DND-41 (cell line): ENCODE measurements at regions not wholly inside any gene's neighbourhood (a gene's known extent, or its start where the extent isn't known, plus 50 kb on each side); places are given as distances from the start of the nearest gene placed in this dataset.

Experiments
- CTCF ChIP-seq: IDR thresholded peaks from 2 replicates; pipeline ENCODE4 v1.5.1; 2012; ENCODE audit warnings: borderline replicate concordance, low read length, moderate library complexity, mild to moderate bottlenecking; ENCODE audit not compliant: poor library complexity, severe bottlenecking; ENCODE audit errors: extremely low read depth
- EZH2 ChIP-seq: IDR thresholded peaks from 3 replicates; pipeline ENCODE4 v1.6.1; 2012; ENCODE audit warnings: borderline replicate concordance, low read depth, mild to moderate bottlenecking, moderate library complexity, low read length, inconsistent platforms; ENCODE audit not compliant: severe bottlenecking

- no peak for TF ChIP-seq EZH2
- TF ChIP-seq CTCF, result no peak
Measured at GRCh38 chr7:41003611-41003940, 699.3 kb downstream of the INHBA start.
